HepG2 (cell line): ENCODE measurements at regions not wholly inside any gene's neighbourhood (a gene's known extent, or its start where the extent isn't known, plus 50 kb on each side); places are given as distances from the start of the nearest gene placed in this dataset.

Experiments used
- ATAC-seq: fragments of 200-7000 bp; cut with Tn5 transposase; 3 replicates; pipeline ENCODE4 v1.9.1; 2020; ENCODE audit warnings: mild to moderate bottlenecking, moderate library complexity
- BruUV-seq: library from RNA; stranded (reverse); fragments of 400-500 nt; replicated peaks from 2 replicates; lab custom pipeline; 2021; lab: Mats Ljungman, UMichigan
- CTCF ChIA-PET: fragments of 300-600 bp; formaldehyde crosslinking; extraction: SDS; loops from one replicate; lab custom pipeline; 2021; ENCODE audit warnings: low total read pairs, inconsistent platforms, low intra/inter-chr PET ratio; lab: Yijun Ruan, JAX
- POLR2A ChIA-PET: fragments of 350-600 bp; sonication (Branson Sonifier 250); formaldehyde crosslinking; loops from one replicate; lab custom pipeline; 2020; ENCODE audit warnings: antibody characterized with exemption, inconsistent platforms; lab: Yijun Ruan, JAX
- DNase-seq: peaks from one replicate; pipeline ENCODE4 v3.0.0-alpha.2; 2015; ENCODE audit warnings: low spot score
- FAIRE-seq: peaks from 3 replicates; lab custom pipeline; 2011; peaks lifted over from hg19 to GRCh38; lab: Jason Lieb, UNC
- H2AFZ ChIP-seq: one replicate; pipeline ENCODE4 v1.6.1; 2011; ENCODE audit warnings: low read length, inconsistent platforms
- H3K27ac ChIP-seq: fragments of 300-600 bp; 3 replicates; pipeline ENCODE4 v1.8.0; 2011; ENCODE audit warnings: mixed run types, mild to moderate bottlenecking, mixed read lengths, low read length, inconsistent platforms; ENCODE audit not compliant: insufficient read depth; ENCODE audit errors: extremely low read length
- H3K27me3 ChIP-seq, 2 experiments: fragments of 200-600 bp in 1 of 2; 2 replicates in 1 of 2; 3 replicates in 1 of 2; pipeline versions ENCODE4 v1.6.0 to v1.8.0; 2011; ENCODE audit warnings: low read length in 2 of 2, mild to moderate bottlenecking in 2 of 2, moderate library complexity in 2 of 2, inconsistent platforms in 1 of 2; ENCODE audit not compliant: insufficient read depth in 2 of 2, control insufficient read depth in 1 of 2
- H3K36me3 ChIP-seq, 2 experiments: fragments of 200-600 bp in 1 of 2; replicated peaks in 1 of 2; 2 replicates in 1 of 2; 3 replicates in 1 of 2; pipeline versions ENCODE4 v1.5.1 to v1.8.0; 2011; ENCODE audit warnings: low read length in 2 of 2, inconsistent platforms in 1 of 2; ENCODE audit not compliant: insufficient read depth in 2 of 2, control insufficient read depth in 1 of 2
- H3K4me1 ChIP-seq: 2 replicates; pipeline ENCODE4 v1.5.1; 2012; ENCODE audit warnings: low read length, inconsistent platforms; ENCODE audit not compliant: insufficient read depth
- H3K4me2 ChIP-seq: 2 replicates; pipeline ENCODE4 v1.6.0; 2011; ENCODE audit warnings: low read depth, low read length, inconsistent platforms
- H3K4me3 ChIP-seq, 3 experiments: fragments of 200-600 bp in 1 of 3; sonication (generic), shearing (Covaris generic) in 1 of 3; replicated peaks in 1 of 3; 2 replicates each; pipeline ENCODE4 v1.5.1; 2011 to 2016; ENCODE audit warnings: low read length in 3 of 3, inconsistent platforms in 2 of 3, low read depth in 2 of 3, mild to moderate bottlenecking in 2 of 3, control low read depth in 1 of 3, mixed read lengths in 1 of 3; ENCODE audit not compliant: insufficient read depth in 1 of 3
- H3K79me2 ChIP-seq: one replicate; pipeline ENCODE4 v1.6.1; 2011; ENCODE audit warnings: low read length, inconsistent platforms; ENCODE audit not compliant: insufficient read depth
- H3K9ac ChIP-seq: 2 replicates; pipeline ENCODE4 v1.6.0; 2011; ENCODE audit warnings: mild to moderate bottlenecking, low read depth, low read length, inconsistent platforms; ENCODE audit not compliant: insufficient read depth
- H3K9me3 ChIP-seq: 2 replicates; pipeline ENCODE4 v1.5.1; 2012; ENCODE audit warnings: mild to moderate bottlenecking, low read length
- H4K20me1 ChIP-seq: 2 replicates; pipeline ENCODE4 v1.6.0; 2011; ENCODE audit warnings: inconsistent platforms, mild to moderate bottlenecking, low read length, moderate library complexity; ENCODE audit not compliant: insufficient read depth
- EHMT2 ChIP-seq: fragments of 200-600 bp; sonication (generic); IDR thresholded peaks from 2 replicates; pipeline ENCODE4 v1.7.0; 2017; ENCODE audit warnings: antibody characterized with exemption, low read depth, low read length, borderline replicate concordance
- ELF4 ChIP-seq: sonication (generic); formaldehyde crosslinking; IDR thresholded peaks from 2 replicates; pipeline ENCODE4 v1.5.0; 2020; ENCODE audit warnings: missing genetic modification reagents, mild to moderate bottlenecking, moderate library complexity, borderline replicate concordance
- ETS1 ChIP-seq: sonication (generic); formaldehyde crosslinking; IDR thresholded peaks from 2 replicates; pipeline ENCODE4 v1.4.0; 2020; ENCODE audit warnings: missing genetic modification reagents
- GABPB1 ChIP-seq: IDR thresholded peaks from 2 replicates; pipeline ENCODE4 v1.6.1; 2016; ENCODE audit warnings: mild to moderate bottlenecking, missing genetic modification reagents, moderate library complexity, missing compliant biosample characterization
- GTF2F1 ChIP-seq: fragments of 150-350 bp; IDR thresholded peaks from 2 replicates; pipeline ENCODE4 v1.6.1; 2014; ENCODE audit warnings: low read length
- MAZ ChIP-seq, 2 experiments: sonication (generic) in 1 of 2; formaldehyde crosslinking in 1 of 2; IDR thresholded peaks; 2 replicates each; pipeline versions ENCODE4 v1.5.0 to v1.6.1; 2012 to 2020; ENCODE audit warnings: low read depth in 2 of 2, mild to moderate bottlenecking in 2 of 2, borderline replicate concordance in 1 of 2, improper control_type of control experiment in 1 of 2, low read length in 1 of 2, missing genetic modification reagents in 1 of 2, moderate library complexity in 1 of 2
- MEIS2 ChIP-seq: sonication (generic); formaldehyde crosslinking; IDR thresholded peaks from 2 replicates; pipeline ENCODE4 v1.9.0; 2021; ENCODE audit warnings: mild to moderate bottlenecking, missing genetic modification reagents
- RAD51 ChIP-seq: fragments of 450-650 bp; IDR thresholded peaks from 2 replicates; pipeline ENCODE4 v1.6.1; 2016; ENCODE audit warnings: borderline replicate concordance
- SETDB1 ChIP-seq: sonication (generic); formaldehyde crosslinking; IDR thresholded peaks from 2 replicates; pipeline ENCODE4 v1.5.1; 2020; ENCODE audit warnings: missing genetic modification reagents, mild to moderate bottlenecking, borderline replicate concordance
- TOE1 ChIP-seq: sonication (generic); formaldehyde crosslinking; IDR thresholded peaks from 2 replicates; pipeline ENCODE4 v1.4.0; 2020; ENCODE audit warnings: mild to moderate bottlenecking, missing genetic modification reagents
- ZC3H13 ChIP-seq: sonication (generic); formaldehyde crosslinking; IDR thresholded peaks from 2 replicates; pipeline ENCODE4 v1.8.1; 2023; ENCODE audit warnings: mild to moderate bottlenecking, missing genetic modification reagents, moderate library complexity
- ZNF10 ChIP-seq: sonication (generic); formaldehyde crosslinking; IDR thresholded peaks from 2 replicates; pipeline ENCODE4 v1.4.0; 2020; ENCODE audit warnings: mild to moderate bottlenecking, low read depth, missing genetic modification reagents, borderline replicate concordance
- ZNF337 ChIP-seq: sonication (generic); formaldehyde crosslinking; IDR thresholded peaks from 2 replicates; pipeline ENCODE4 v1.5.1; 2020; ENCODE audit warnings: missing genetic modification reagents, low read depth, mild to moderate bottlenecking, borderline replicate concordance
- ZNF547 ChIP-seq: sonication (generic); formaldehyde crosslinking; IDR thresholded peaks from 2 replicates; pipeline ENCODE4 v1.5.1; 2020; ENCODE audit warnings: mild to moderate bottlenecking, missing genetic modification reagents
- WGBS: methylation state at CpG from one replicate; pipeline ENCODE4 v1.1.6; 2017; ENCODE audit warnings: low lambda C conversion rate; 5-methylcytosine and 5-hydroxymethylcytosine counted together
- in situ Hi-C: cut with HindIII; loops from 2 replicates; pipeline ENCODE4 v1.10.0; 2017; ENCODE audit warnings: low pct_unique_long_range_greater_than_20kb; ENCODE audit not compliant: extremely low pct_ligation_motif_present
- intact Hi-C: fragments of 100-400 bp; cut with micrococcal nuclease; formaldehyde crosslinking; loops from one replicate; pipeline ENCODE4 v1.10.0; 2022; ENCODE audit not compliant: unreplicated experiment

GRCh38 chr5:162323466-162323865, 255.9 kb downstream of the GABRG2 start:
- no peak overlapping the region for H3K4me2 ChIP-seq
- H4K20me1 ChIP-seq: no peaks in the 10 kb centered on the region
- H3K27me3 ChIP-seq: no peaks in the 10 kb centered on the region
- WGBS: 0% methylated on average over 3 of the region's 3 CpGs
- in situ Hi-C loops (no loop called here), intact Hi-C loops (no loop called here)
- BruUV-seq: no TSS peak
- FAIRE-seq (no peak), ATAC-seq (no peak), DNase-seq (no peak)
- H2AFZ ChIP-seq: no peak overlapping the region
- H3K4me3 ChIP-seq: no peak overlapping the region
- CTCF ChIA-PET: no interaction called here
- H3K9ac ChIP-seq: no peak overlapping the region
- H3K4me1 ChIP-seq: no peaks in the 10 kb centered on the region
- H3K27ac ChIP-seq: no peak overlapping the region
- H3K36me3 ChIP-seq: no peaks in the 10 kb centered on the region
- no peaks in the 10 kb centered on the region for H3K79me2 ChIP-seq
- no peak for TF ChIP-seq ELF4 (CRISPR knock-in tag)
- TF ChIP-seq GABPB1 (CRISPR knock-in tag): no peak
- no peak for TF ChIP-seq GTF2F1
- no peak for TF ChIP-seq EHMT2
- TF ChIP-seq ETS1: no peak
- no peak for TF ChIP-seq RAD51
- no peak for TF ChIP-seq MEIS2
- no peak for TF ChIP-seq ZNF337 (CRISPR knock-in tag)
- no peak for TF ChIP-seq MAZ (IDR thresholded peaks at IDR 0.05; ENCODE audit: borderline replicate concordance, low read depth, low read length)
- TF ChIP-seq MAZ (CRISPR knock-in tag; IDR thresholded peaks at IDR 0.05; ENCODE audit: low read depth): no peak
- no peak for TF ChIP-seq ZNF547 (CRISPR knock-in tag)
- no peak for TF ChIP-seq ZNF10 (CRISPR knock-in tag)
- TF ChIP-seq TOE1 (CRISPR knock-in tag): no peak
- TF ChIP-seq ZC3H13 (CRISPR knock-in tag): no peak
- TF ChIP-seq SETDB1 (CRISPR knock-in tag): no peak
- POLR2A ChIA-PET: no interaction called here
- H3K9me3 ChIP-seq: peaks cover 91% of the 10 kb centered on the region
